ENCODE measurements at regions not wholly inside any gene's neighbourhood (a gene's known extent, or its start where the extent isn't known, plus 50 kb on each side); places are given as distances from the start of the nearest gene placed in this dataset.

DNA sequence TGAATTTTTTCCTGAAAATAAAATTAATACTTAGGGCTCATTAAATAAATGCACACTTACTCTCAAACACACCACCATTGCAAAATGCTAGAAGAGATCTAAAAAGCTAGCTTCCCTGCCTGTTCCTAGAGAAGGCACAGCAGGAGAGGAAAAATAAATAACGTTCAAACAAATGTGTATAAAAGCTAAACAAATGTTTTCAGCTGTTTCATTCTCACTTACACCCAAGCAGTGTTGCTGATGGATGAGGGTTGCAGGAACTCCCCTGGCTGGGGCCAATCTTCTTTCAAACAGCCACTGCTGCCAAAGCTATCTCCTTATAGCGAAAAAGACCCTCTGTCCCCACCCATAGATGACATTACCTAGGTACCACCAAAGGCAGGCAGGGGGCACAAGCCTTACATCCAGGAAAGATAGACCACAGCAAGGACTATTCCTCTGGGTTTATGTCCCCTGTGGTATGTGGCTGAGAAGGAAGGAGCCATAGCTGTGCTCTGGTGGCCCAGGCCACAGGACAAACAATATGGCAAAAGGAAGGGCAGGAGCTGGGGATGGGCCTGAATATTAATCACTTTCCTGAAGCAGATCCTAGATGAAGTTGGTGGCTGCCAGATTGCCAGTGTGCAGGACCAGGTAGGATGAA, 214.6 kb downstream of the TTC32 start:
- no peaks in the 10 kb centered on the region for H3K4me1 ChIP-seq
- H3K27me3 ChIP-seq = no peaks in the 10 kb centered on the region
- no peaks in the 10 kb centered on the region for H3K36me3 ChIP-seq
- no peak for DNase-seq (ENCODE audit: low spot score in 2 of 2)
- H3K4me3 ChIP-seq = no peak overlapping the region
- 71% methylated on average over 2 of the region's 2 CpGs for WGBS, 2 donors
- no peaks in the 10 kb centered on the region for H3K9me3 ChIP-seq
- H3K27ac ChIP-seq = no peak overlapping the region
- TF ChIP-seq POLR2A (IDR thresholded peaks at IDR 0.05) (no peak), CTCF (IDR thresholded peaks at IDR 0.05) (no peak), EP300 (IDR thresholded peaks at IDR 0.05) (no peak)

GRCh38 chr2:19686439-19686838, 215.3 kb downstream of the TTC32 start:
- H3K27ac ChIP-seq = no peak overlapping the region
- no peak overlapping the region for H3K4me3 ChIP-seq
- WGBS, 2 donors = 42 to 53% methylated on average over 3 of the region's 3 CpGs
- DNase-seq (ENCODE audit: low spot score in 2 of 2) = no peak
- H3K4me1 ChIP-seq = no peaks in the 10 kb centered on the region
- no peaks in the 10 kb centered on the region for H3K36me3 ChIP-seq
- no peaks in the 10 kb centered on the region for H3K9me3 ChIP-seq
- no peak for TF ChIP-seq CTCF (IDR thresholded peaks at IDR 0.05)
- TF ChIP-seq EP300 (IDR thresholded peaks at IDR 0.05) = no peak
- H3K27me3 ChIP-seq = no peaks in the 10 kb centered on the region

DNA sequence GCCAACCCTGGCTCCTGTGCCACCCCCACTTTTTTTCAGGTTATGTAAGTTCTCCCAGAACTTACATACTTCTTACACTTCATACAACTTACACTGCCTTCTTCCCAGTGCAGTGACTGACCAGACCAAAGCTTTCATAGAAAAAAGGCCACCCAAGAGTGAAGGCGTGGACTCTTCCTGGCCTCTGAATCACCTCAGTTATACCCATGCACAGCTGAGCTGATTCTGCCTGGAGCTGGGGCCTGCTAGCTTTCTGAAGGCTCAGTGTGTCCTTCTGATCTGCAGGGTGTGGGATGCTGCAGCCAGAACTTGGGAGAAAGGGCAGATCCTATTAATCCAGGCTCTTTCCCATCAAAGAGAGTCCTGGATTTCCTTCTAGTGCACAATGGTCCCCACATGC, 216.1 kb downstream of the TTC32 start:
- TF ChIP-seq CTCF (IDR thresholded peaks at IDR 0.05) (no peak), POLR2A (IDR thresholded peaks at IDR 0.05) (no peak), EP300 (IDR thresholded peaks at IDR 0.05) (no peak)
- H3K4me3 ChIP-seq = no peak overlapping the region
- H3K9me3 ChIP-seq = no peaks in the 10 kb centered on the region
- no peaks in the 10 kb centered on the region for H3K36me3 ChIP-seq
- no peaks in the 10 kb centered on the region for H3K4me1 ChIP-seq
- no peaks in the 10 kb centered on the region for H3K27me3 ChIP-seq
- no peak overlapping the region for H3K27ac ChIP-seq
- WGBS, 2 donors = 52 to 59% methylated on average over 1 of the region's 1 CpG
- no peak for DNase-seq (ENCODE audit: low spot score in 2 of 2)

DNA sequence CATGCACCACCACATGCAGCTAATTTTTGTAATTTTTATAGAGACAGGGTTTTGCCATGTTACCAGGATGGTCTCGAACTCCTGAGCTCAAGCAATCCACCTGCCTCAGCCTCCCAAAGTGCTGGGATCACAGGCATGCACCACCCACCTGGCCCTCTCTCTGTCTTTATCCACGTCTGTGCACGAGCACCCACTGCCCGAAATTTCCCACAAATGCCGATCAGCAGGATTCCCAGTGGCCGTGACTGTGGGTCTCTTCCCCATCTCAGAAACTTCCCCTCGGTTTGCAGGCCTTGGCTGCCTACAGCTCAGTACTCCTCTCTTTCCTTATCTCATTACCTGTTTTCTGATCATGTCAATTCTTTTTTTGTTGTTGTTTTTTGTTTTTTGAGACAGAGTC, 217.3 kb downstream of the TTC32 start:
- WGBS, 2 donors = 88 to 93% methylated on average over 7 of the region's 7 CpGs
- H3K9me3 ChIP-seq = no peaks in the 10 kb centered on the region
- no peaks in the 10 kb centered on the region for H3K27me3 ChIP-seq
- no peak overlapping the region for H3K27ac ChIP-seq
- DNase-seq (ENCODE audit: low spot score in 2 of 2) = no peak
- H3K4me3 ChIP-seq = no peak overlapping the region
- TF ChIP-seq CTCF (IDR thresholded peaks at IDR 0.05) = no peak
- TF ChIP-seq EP300 (IDR thresholded peaks at IDR 0.05) = no peak
- no peak for TF ChIP-seq POLR2A (IDR thresholded peaks at IDR 0.05)
- H3K36me3 ChIP-seq = no peaks in the 10 kb centered on the region
- no peaks in the 10 kb centered on the region for H3K4me1 ChIP-seq

GRCh38 chr2:19683556-19683955, 218.2 kb downstream of the TTC32 start:
- H3K9me3 ChIP-seq = no peaks in the 10 kb centered on the region
- DNase-seq (ENCODE audit: low spot score in 2 of 2) = no peak
- no peaks in the 10 kb centered on the region for H3K4me1 ChIP-seq
- no peaks in the 10 kb centered on the region for H3K27me3 ChIP-seq
- TF ChIP-seq POLR2A (IDR thresholded peaks at IDR 0.05) (no peak), CTCF (IDR thresholded peaks at IDR 0.05) (no peak)
- H3K4me3 ChIP-seq = no peak overlapping the region
- no peaks in the 10 kb centered on the region for H3K36me3 ChIP-seq
- H3K27ac ChIP-seq = no peak overlapping the region
